ENCODE measurements at regions not wholly inside any gene's neighbourhood (a gene's known extent, or its start where the extent isn't known, plus 50 kb on each side); places are given as distances from the start of the nearest gene placed in this dataset.

DNA sequence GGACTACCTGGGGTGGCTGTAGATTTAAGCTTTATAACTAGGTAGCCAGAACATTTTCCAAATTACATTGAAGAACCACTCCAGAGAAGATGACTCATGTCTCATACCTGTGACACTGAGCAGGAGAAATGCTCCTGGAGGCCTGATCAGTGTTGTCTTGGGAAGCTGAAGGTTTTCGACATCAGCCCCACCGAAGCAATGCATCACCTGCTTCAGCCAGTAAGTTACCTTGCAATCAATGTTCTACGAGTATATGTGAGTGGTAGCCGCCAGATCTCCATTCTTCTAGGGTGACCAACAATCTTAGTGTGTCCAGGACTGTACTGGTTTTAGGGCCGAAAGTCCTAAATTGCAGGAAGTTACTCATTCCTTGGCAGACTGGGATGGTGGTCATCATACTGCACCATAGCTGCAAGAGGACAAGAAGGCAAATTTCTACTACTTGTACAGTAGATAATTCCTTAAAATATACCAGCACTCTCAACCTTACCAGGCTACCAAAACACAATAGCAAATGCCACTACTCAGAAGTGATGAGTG, 109.3 kb upstream of the LINC00305 start:
- Histone ChIP-seq H3K4me3 (no peak overlapping the region), H3K27ac (no peak overlapping the region), H3K4me1 (no peaks in the 10 kb centered on the region), H3K9me3 (no peaks in the 10 kb centered on the region), H3K27me3 (no peaks in the 10 kb centered on the region), H3K36me3 (no peaks in the 10 kb centered on the region)
- no peak for DNase-seq (ENCODE audit: low spot score in 2 of 2)
- TF ChIP-seq POLR2AphosphoS5 (IDR thresholded peaks at IDR 0.05) (no peak), POLR2A (IDR thresholded peaks at IDR 0.05) (no peak)
- TF ChIP-seq, protein P1, sequence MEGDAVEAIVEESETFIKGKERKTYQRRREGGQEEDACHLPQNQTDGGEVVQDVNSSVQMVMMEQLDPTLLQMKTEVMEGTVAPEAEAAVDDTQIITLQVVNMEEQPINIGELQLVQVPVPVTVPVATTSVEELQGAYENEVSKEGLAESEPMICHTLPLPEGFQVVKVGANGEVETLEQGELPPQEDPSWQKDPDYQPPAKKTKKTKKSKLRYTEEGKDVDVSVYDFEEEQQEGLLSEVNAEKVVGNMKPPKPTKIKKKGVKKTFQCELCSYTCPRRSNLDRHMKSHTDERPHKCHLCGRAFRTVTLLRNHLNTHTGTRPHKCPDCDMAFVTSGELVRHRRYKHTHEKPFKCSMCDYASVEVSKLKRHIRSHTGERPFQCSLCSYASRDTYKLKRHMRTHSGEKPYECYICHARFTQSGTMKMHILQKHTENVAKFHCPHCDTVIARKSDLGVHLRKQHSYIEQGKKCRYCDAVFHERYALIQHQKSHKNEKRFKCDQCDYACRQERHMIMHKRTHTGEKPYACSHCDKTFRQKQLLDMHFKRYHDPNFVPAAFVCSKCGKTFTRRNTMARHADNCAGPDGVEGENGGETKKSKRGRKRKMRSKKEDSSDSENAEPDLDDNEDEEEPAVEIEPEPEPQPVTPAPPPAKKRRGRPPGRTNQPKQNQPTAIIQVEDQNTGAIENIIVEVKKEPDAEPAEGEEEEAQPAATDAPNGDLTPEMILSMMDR (IDR thresholded peaks at IDR 0.05), result no peak
- intact Hi-C loops (cut with DNase I; ENCODE audit: low total_unique reads), result no loop called here

DNA sequence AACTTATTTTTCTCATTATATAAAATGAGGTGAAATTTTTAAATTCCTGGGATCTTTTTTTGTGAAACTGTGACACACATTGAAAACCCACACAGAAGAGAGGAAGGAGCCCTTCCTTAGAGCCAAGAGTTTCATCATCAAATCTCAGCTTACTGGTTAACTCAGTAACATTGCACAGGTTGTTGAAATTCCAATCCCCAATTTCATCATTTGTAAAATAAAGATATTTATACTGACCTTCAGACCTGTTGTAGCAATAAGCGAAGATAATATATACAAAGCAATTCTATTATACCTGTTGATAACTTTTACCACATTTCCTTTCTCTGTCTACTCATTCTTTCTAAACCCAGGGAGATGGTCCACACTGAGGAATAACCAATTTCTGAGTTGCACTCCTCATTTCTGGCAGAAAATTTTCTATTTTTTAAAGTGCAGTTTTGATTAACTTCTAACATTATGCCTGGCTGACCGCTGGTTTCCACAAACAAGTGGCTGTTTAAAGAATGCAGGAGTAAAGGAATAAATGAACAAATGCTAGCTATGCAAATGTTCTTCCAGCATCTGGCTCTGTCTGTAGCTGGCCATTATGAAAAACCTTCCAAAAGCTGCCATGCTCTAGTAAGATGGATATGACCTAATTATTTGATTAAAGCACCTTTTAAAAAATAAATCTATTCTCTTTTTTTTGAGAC, 105.7 kb upstream of the LINC00305 start:
- TF ChIP-seq POLR2A (IDR thresholded peaks at IDR 0.05), result no peak
- no peak for TF ChIP-seq POLR2AphosphoS5 (IDR thresholded peaks at IDR 0.05)
- TF ChIP-seq, protein P1 (IDR thresholded peaks at IDR 0.05), result no peak
- H3K27me3 ChIP-seq, result no peaks in the 10 kb centered on the region
- no peak overlapping the region for H3K27ac ChIP-seq
- DNase-seq (ENCODE audit: low spot score in 2 of 2), result no peak
- no peak overlapping the region for H3K4me3 ChIP-seq
- intact Hi-C loops (cut with DNase I; ENCODE audit: low total_unique reads), result no loop called here
- H3K4me1 ChIP-seq, result no peaks in the 10 kb centered on the region
- H3K9me3 ChIP-seq, result no peaks in the 10 kb centered on the region
- no peaks in the 10 kb centered on the region for H3K36me3 ChIP-seq

DNA sequence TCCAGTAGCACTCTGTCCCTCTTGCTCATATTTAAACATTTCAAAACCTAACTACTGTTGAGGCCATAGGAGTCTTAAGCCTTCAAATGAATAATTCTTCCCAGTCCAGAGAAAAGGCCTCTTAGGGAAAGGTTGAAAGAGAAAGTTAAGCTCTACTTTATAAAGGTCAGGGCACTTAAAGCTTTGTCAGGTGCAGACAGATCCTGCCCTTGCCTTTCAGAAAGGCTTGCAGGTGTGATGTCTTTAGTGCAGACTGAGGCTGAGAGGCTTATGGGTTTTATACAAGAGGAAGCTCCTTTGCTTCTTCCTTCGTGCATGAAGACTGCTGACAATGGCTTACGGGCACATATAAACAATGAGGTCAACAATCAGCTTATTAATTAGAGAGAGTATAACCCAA, 105.0 kb upstream of the LINC00305 start:
- H3K27me3 ChIP-seq, result no peaks in the 10 kb centered on the region
- H3K36me3 ChIP-seq, result no peaks in the 10 kb centered on the region
- no peaks in the 10 kb centered on the region for H3K4me1 ChIP-seq
- no peak overlapping the region for H3K4me3 ChIP-seq
- intact Hi-C loops (cut with DNase I; ENCODE audit: low total_unique reads), result no loop called here
- no peak for TF ChIP-seq POLR2AphosphoS5 (IDR thresholded peaks at IDR 0.05)
- TF ChIP-seq POLR2A (IDR thresholded peaks at IDR 0.05), result no peak
- TF ChIP-seq, protein P1 (IDR thresholded peaks at IDR 0.05), result no peak
- DNase-seq (ENCODE audit: low spot score in 2 of 2), result no peak
- no peaks in the 10 kb centered on the region for H3K9me3 ChIP-seq
- H3K27ac ChIP-seq, result no peak overlapping the region

DNA sequence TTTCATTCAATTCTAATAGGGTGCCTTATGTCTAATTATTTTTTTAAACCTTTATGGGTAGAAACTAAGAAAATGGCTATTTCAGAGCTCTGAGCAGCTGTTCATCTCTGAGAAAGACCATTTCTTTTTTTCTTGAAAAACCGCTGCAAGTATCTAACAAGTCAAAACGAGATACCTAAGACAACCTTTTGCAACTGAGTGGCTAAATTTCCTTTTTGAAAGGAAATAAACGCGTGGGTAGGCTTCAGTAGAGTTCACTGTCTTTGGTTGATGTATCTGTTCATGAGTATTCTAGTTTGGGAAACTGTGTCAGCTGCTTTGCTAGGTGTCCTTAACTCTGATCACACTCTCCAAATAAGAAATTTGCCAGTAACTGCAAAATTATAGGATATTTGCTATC, 104.3 kb upstream of the LINC00305 start:
- DNase-seq (ENCODE audit: low spot score in 2 of 2), result no peak
- no peaks in the 10 kb centered on the region for H3K36me3 ChIP-seq
- intact Hi-C loops (cut with DNase I; ENCODE audit: low total_unique reads), result no loop called here
- TF ChIP-seq POLR2AphosphoS5 (IDR thresholded peaks at IDR 0.05) (no peak), POLR2A (IDR thresholded peaks at IDR 0.05) (no peak)
- TF ChIP-seq, protein P1 (IDR thresholded peaks at IDR 0.05), result no peak
- H3K9me3 ChIP-seq, result no peaks in the 10 kb centered on the region
- no peak overlapping the region for H3K27ac ChIP-seq
- H3K27me3 ChIP-seq, result no peaks in the 10 kb centered on the region
- no peaks in the 10 kb centered on the region for H3K4me1 ChIP-seq
- H3K4me3 ChIP-seq, result no peak overlapping the region

DNA sequence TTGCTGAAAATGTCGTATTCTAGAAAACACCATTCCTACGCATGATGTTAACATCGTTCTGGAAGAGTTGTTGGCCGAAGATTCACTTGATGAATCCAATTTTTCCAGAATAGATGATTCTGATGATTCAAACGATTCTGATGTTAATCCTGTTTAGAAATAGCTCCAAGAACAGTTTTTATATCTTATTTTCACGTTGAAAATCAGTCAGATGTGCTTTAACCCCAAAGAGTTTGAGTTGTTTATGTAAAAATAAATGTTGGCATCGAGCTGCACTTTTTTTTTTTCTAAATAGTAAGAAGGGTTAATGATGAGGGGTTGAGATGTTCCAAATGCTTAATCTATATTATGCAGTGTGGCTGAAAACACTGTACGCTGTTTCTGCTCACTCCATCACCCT, 99.9 kb upstream of the LINC00305 start:
- Histone ChIP-seq H3K27me3 (no peaks in the 10 kb centered on the region), H3K4me3 (no peak overlapping the region), H3K36me3 (no peaks in the 10 kb centered on the region), H3K4me1 (no peaks in the 10 kb centered on the region), H3K9me3 (no peaks in the 10 kb centered on the region), H3K27ac (no peak overlapping the region)
- no peak for DNase-seq (ENCODE audit: low spot score in 2 of 2)
- TF ChIP-seq, protein P1 (IDR thresholded peaks at IDR 0.05), result no peak
- TF ChIP-seq POLR2AphosphoS5 (IDR thresholded peaks at IDR 0.05) (no peak), POLR2A (IDR thresholded peaks at IDR 0.05) (no peak)
- intact Hi-C loops (cut with DNase I; ENCODE audit: low total_unique reads), result no loop called here
